Duodenal mucosa (tissue), 2 donors: ENCODE measurements at regions not wholly inside any gene's neighbourhood (a gene's known extent, or its start where the extent isn't known, plus 50 kb on each side); places are given as distances from the start of the nearest gene placed in this dataset.
A peak's percentile ranks its signal among the peaks of the same experiment; 100 is the strongest.
"Not testable (repeated sequence)": the region's sequence is repeated elsewhere in the genome, so short reads cannot be mapped to it uniquely, and the experiment has no call there.

ENCODE experiments used
- H3K27ac ChIP-seq: one replicate; pipeline ENCODE4 v1.7.0; 2013; ENCODE audit warnings: low read depth, low read length
- H3K27me3 ChIP-seq, 2 donors: one replicate each; pipeline ENCODE4 v1.7.0; 2013; ENCODE audit warnings: low read length in 2 of 2, control low read depth in 1 of 2; ENCODE audit not compliant: insufficient read depth in 2 of 2, control insufficient read depth in 1 of 2
- H3K36me3 ChIP-seq, 2 donors: one replicate each; pipeline ENCODE4 v1.7.0; 2013; ENCODE audit warnings: low read length in 2 of 2, control low read depth in 1 of 2; ENCODE audit not compliant: insufficient read depth in 2 of 2, control insufficient read depth in 1 of 2
- H3K4me1 ChIP-seq, 2 donors: one replicate each; pipeline ENCODE4 v1.7.0; 2013; ENCODE audit warnings: low read length in 2 of 2, control low read depth in 1 of 2; ENCODE audit not compliant: insufficient read depth in 2 of 2, control insufficient read depth in 1 of 2
- H3K4me3 ChIP-seq, 2 donors: one replicate each; pipeline ENCODE4 v1.7.0; 2013; ENCODE audit warnings: low read length in 2 of 2, low read depth in 1 of 2
- H3K9ac ChIP-seq, 2 donors: one replicate each; pipeline ENCODE4 v1.7.0; 2013; ENCODE audit warnings: low read length in 2 of 2, low read depth in 1 of 2
- H3K9me3 ChIP-seq, 2 donors: one replicate each; pipeline ENCODE4 v1.7.0; 2013; ENCODE audit warnings: low read length in 2 of 2, control low read depth in 1 of 2; ENCODE audit not compliant: control insufficient read depth in 1 of 2

GRCh38 chr6:100230953-100231316 is 233.8 kb downstream of the SIM1 start:
- H3K27me3 ChIP-seq: no peaks in the 10 kb centered on the region
- no peak overlapping the region for H3K4me3 ChIP-seq
- H3K9ac ChIP-seq: no peak overlapping the region
- H3K4me1 ChIP-seq: no peaks in the 10 kb centered on the region
- no peak overlapping the region for H3K27ac ChIP-seq
- H3K36me3 ChIP-seq: no peaks in the 10 kb centered on the region
- H3K9me3 ChIP-seq: no peaks in the 10 kb centered on the region

GRCh38 chr6:100230115-100230952 is 234.4 kb downstream of the SIM1 start:
- Histone ChIP-seq H3K9me3 (no peaks in the 10 kb centered on the region), H3K27me3 (no peaks in the 10 kb centered on the region), H3K9ac (no peak overlapping the region), H3K27ac (no peak overlapping the region), H3K4me3 (no peak overlapping the region), H3K4me1 (no peaks in the 10 kb centered on the region), H3K36me3 (no peaks in the 10 kb centered on the region)

GRCh38 chr6:100229512-100229911 is 235.2 kb downstream of the SIM1 start:
- Histone ChIP-seq H3K4me1 (no peaks in the 10 kb centered on the region), H3K9ac (no peak overlapping the region), H3K27ac (no peak overlapping the region), H3K4me3 (peak overlapping the region in 1 of 2 donors; percentile 65), H3K9me3 (no peaks in the 10 kb centered on the region), H3K36me3 (no peaks in the 10 kb centered on the region), H3K27me3 (no peaks in the 10 kb centered on the region)

DNA sequence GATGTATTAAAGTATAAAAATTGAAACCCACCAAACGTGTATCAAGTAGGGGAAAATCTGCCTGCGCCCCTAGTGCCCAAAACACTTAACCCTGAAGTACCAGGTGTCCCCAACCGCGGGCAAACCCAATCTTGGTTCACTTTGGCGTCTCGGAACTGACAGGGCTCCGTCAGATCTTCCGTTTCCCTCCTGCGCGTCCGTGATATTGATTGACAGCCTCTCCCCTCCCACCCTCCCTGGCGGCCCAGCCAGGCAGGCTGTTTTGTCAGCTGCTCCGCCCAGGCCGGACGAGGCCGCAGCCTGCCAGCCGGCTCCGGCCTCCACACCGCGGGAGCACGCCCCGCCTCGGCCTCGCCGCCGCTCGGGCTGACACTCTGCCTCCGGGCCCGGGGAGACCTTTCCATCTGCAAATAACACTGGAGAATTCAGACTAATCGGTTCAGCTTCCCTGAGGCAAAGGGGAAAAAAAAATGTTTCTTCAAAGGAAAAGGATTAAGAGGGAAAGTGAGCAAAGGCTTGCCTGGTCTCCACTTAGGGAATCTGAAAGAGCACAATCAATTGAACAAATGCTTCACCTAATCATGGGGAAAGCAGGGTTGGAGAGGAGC is 234.9 kb upstream of the MCHR2 start:
- Histone ChIP-seq H3K9me3 (no peaks in the 10 kb centered on the region), H3K4me3 (peak overlapping the region; percentile 65 to 66), H3K27ac (no peak overlapping the region), H3K9ac (no peak overlapping the region), H3K27me3 (no peaks in the 10 kb centered on the region), H3K4me1 (no peaks in the 10 kb centered on the region), H3K36me3 (no peaks in the 10 kb centered on the region)

- Histone ChIP-seq H3K4me1 (no peaks in the 10 kb centered on the region), H3K9ac (no peak overlapping the region), H3K9me3 (no peaks in the 10 kb centered on the region), H3K27me3 (no peaks in the 10 kb centered on the region), H3K27ac (no peak overlapping the region), H3K4me3 (peak overlapping the region; percentile 65 to 66), H3K36me3 (no peaks in the 10 kb centered on the region)
These were observed 234.4 kb upstream of the MCHR2 start for GRCh38 chr6:100228437-100228833.

- Histone ChIP-seq H3K4me1 (no peaks in the 10 kb centered on the region), H3K9me3 (no peaks in the 10 kb centered on the region), H3K27me3 (no peaks in the 10 kb centered on the region), H3K36me3 (no peaks in the 10 kb centered on the region), H3K27ac (no peak overlapping the region), H3K4me3 (no peak overlapping the region), H3K9ac (no peak overlapping the region)
These were observed 232.8 kb upstream of the MCHR2 start for GRCh38 chr6:100226811-100227210.

DNA sequence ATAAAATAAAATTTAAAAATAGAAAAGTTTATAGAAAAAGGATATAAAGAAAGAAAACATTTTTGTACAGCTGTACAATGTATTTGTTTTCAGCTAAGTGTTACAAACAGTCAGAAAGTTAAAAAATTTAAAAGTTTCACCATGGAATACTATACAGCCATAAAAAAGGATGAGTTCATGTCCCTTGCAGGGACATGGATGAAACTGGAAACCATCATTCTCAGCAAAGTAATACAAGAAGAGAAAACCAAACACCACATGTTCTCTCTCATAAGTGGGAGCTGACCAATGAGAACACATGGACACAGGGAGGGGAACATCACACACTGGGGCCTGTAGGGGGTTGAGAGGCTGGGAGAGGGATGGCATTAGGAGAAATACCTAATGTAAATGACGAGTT is 229.9 kb upstream of the MCHR2 start:
- H3K4me1 ChIP-seq, H3K27ac ChIP-seq, H3K9ac ChIP-seq, H3K4me3 ChIP-seq, H3K36me3 ChIP-seq, H3K9me3 ChIP-seq, H3K27me3 ChIP-seq: not testable (repeated sequence)

- Histone ChIP-seq H3K27me3 (no peaks in the 10 kb centered on the region), H3K4me3 (no peak overlapping the region)
These were observed 226.5 kb upstream of the MCHR2 start for GRCh38 chr6:100220543-100220942.

GRCh38 chr6:100217225-100218012 is 223.4 kb upstream of the MCHR2 start:
- Histone ChIP-seq H3K36me3 (no peaks in the 10 kb centered on the region), H3K27ac (no peak overlapping the region), H3K9me3 (no peaks in the 10 kb centered on the region), H3K27me3 (no peaks in the 10 kb centered on the region), H3K4me3 (no peak overlapping the region), H3K9ac (no peak overlapping the region), H3K4me1 (no peaks in the 10 kb centered on the region)

More at GRCh38 chr6:100220543-100220942, 226.5 kb upstream of the MCHR2 start:
- Histone ChIP-seq H3K36me3 (no peaks in the 10 kb centered on the region), H3K27ac (no peak overlapping the region), H3K9me3 (no peaks in the 10 kb centered on the region), H3K9ac (no peak overlapping the region), H3K4me1 (no peaks in the 10 kb centered on the region)

GRCh38 chr6:100216760-100217159 is 222.7 kb upstream of the MCHR2 start:
- Histone ChIP-seq H3K9ac (no peak overlapping the region), H3K4me3 (no peak overlapping the region), H3K36me3 (no peaks in the 10 kb centered on the region), H3K9me3 (no peaks in the 10 kb centered on the region), H3K27me3 (no peaks in the 10 kb centered on the region), H3K4me1 (no peaks in the 10 kb centered on the region), H3K27ac (no peak overlapping the region)
